PFSK-1 (cell line): ENCODE measurements at regions not wholly inside any gene's neighbourhood (a gene's known extent, or its start where the extent isn't known, plus 50 kb on each side); places are given as distances from the start of the nearest gene placed in this dataset.

Source experiments
- FOXP2 ChIP-seq: optimal IDR thresholded peaks from 2 replicates; pipeline ENCODE3; 2011; ENCODE audit warnings: borderline replicate concordance, control low read depth, inconsistent platforms; ENCODE audit not compliant: insufficient read depth; ENCODE audit errors: extremely low read length, extremely low read depth
- POLR2AphosphoS5 ChIP-seq: IDR thresholded peaks from 2 replicates; pipeline ENCODE4 v1.6.1; 2012; ENCODE audit warnings: low read depth, mild to moderate bottlenecking, control low read depth, low read length, moderate library complexity
- SIN3A ChIP-seq: IDR thresholded peaks from 2 replicates; pipeline ENCODE4 v1.6.1; 2012; ENCODE audit warnings: mild to moderate bottlenecking, low read length, moderate library complexity, borderline replicate concordance; ENCODE audit not compliant: insufficient read depth
- TAF1 ChIP-seq: IDR thresholded peaks from 2 replicates; pipeline ENCODE4 v1.6.1; 2012; ENCODE audit warnings: low read length, control low read depth, borderline replicate concordance; ENCODE audit not compliant: insufficient read depth
- TF ChIP-seq, protein P1 (sequence below), 2 experiments: IDR thresholded peaks; 2 replicates each; pipeline versions ENCODE4 v1.6.1 to v1.8.0; 2011 to 2012; ENCODE audit warnings: low read depth in 2 of 2, low read length in 2 of 2, control low read depth in 1 of 2, inconsistent platforms in 1 of 2, mild to moderate bottlenecking in 1 of 2, moderate library complexity in 1 of 2; ENCODE audit not compliant: insufficient read depth in 1 of 2

DNA sequence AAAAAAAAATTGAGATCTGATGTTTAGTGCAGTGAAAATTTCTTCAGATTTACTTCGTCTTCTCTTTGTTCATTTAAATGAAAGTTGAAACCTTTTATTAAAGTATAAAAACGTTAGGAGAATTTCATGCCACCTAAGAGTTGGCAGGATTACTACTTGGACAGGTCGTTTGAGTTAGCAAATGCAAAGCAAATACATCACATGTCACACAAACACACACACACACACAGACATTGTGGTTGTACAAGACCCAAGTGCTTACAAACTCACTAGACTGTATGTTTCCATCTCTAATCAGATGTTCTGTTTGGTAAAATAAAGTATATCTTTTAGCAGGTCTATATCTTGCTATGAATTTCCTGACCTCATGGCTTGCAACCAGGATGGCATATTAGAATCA, 185.6 kb upstream of the COX10 start:
- no peak for TF ChIP-seq TAF1
- TF ChIP-seq, protein P1, sequence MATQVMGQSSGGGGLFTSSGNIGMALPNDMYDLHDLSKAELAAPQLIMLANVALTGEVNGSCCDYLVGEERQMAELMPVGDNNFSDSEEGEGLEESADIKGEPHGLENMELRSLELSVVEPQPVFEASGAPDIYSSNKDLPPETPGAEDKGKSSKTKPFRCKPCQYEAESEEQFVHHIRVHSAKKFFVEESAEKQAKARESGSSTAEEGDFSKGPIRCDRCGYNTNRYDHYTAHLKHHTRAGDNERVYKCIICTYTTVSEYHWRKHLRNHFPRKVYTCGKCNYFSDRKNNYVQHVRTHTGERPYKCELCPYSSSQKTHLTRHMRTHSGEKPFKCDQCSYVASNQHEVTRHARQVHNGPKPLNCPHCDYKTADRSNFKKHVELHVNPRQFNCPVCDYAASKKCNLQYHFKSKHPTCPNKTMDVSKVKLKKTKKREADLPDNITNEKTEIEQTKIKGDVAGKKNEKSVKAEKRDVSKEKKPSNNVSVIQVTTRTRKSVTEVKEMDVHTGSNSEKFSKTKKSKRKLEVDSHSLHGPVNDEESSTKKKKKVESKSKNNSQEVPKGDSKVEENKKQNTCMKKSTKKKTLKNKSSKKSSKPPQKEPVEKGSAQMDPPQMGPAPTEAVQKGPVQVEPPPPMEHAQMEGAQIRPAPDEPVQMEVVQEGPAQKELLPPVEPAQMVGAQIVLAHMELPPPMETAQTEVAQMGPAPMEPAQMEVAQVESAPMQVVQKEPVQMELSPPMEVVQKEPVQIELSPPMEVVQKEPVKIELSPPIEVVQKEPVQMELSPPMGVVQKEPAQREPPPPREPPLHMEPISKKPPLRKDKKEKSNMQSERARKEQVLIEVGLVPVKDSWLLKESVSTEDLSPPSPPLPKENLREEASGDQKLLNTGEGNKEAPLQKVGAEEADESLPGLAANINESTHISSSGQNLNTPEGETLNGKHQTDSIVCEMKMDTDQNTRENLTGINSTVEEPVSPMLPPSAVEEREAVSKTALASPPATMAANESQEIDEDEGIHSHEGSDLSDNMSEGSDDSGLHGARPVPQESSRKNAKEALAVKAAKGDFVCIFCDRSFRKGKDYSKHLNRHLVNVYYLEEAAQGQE (IDR thresholded peaks at IDR 0.05; ENCODE audit: insufficient read depth in 1 of 2, low read depth in 2 of 2, low read length in 2 of 2) = no peak
- TF ChIP-seq FOXP2 = no peak
- no peak for TF ChIP-seq SIN3A
- TF ChIP-seq POLR2AphosphoS5 = no peak

DNA sequence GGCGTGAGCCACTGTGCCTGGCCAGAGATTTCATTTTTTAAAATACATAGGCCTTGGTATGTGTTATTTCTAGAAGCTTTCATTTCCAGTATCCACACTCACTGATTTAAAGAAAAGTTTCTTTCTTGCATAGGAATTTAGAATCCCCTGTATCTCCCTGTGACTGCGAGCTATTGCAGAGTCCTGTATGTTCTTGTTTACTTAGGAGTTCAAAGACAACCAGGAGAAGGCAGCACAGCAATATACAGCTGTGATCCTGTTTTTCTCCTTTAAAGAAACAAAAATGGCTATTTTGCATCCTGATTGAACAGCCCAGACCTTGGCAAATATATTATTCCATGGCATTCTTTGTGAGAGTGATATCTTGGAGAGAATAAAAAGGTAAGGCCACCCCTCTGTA, 185.0 kb upstream of the COX10 start:
- TF ChIP-seq SIN3A = no peak
- TF ChIP-seq FOXP2 = no peak
- no peak for TF ChIP-seq POLR2AphosphoS5
- TF ChIP-seq TAF1 = no peak
- TF ChIP-seq, protein P1 (IDR thresholded peaks at IDR 0.05; ENCODE audit: insufficient read depth in 1 of 2, low read depth in 2 of 2, low read length in 2 of 2) = no peak

DNA sequence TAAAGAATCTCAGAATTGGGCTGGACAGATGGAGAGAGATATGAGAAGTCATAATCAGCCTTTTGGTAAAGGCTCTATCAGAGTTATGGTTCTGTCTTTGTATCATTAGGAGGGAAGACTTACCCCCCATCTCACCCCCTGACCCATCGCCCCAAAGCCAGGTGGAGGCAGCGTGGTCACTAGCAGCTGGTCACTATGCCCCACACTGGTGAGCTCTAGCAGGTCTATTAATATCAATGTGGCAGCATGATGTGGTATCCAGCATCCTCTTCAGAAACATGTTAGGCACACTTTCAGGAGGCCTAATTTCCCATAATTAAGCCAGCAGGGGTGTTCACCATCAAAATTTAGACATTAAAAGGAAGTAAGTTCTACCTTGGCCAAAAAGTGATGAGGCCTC, 183.8 kb upstream of the COX10 start:
- no peak for TF ChIP-seq FOXP2

DNA sequence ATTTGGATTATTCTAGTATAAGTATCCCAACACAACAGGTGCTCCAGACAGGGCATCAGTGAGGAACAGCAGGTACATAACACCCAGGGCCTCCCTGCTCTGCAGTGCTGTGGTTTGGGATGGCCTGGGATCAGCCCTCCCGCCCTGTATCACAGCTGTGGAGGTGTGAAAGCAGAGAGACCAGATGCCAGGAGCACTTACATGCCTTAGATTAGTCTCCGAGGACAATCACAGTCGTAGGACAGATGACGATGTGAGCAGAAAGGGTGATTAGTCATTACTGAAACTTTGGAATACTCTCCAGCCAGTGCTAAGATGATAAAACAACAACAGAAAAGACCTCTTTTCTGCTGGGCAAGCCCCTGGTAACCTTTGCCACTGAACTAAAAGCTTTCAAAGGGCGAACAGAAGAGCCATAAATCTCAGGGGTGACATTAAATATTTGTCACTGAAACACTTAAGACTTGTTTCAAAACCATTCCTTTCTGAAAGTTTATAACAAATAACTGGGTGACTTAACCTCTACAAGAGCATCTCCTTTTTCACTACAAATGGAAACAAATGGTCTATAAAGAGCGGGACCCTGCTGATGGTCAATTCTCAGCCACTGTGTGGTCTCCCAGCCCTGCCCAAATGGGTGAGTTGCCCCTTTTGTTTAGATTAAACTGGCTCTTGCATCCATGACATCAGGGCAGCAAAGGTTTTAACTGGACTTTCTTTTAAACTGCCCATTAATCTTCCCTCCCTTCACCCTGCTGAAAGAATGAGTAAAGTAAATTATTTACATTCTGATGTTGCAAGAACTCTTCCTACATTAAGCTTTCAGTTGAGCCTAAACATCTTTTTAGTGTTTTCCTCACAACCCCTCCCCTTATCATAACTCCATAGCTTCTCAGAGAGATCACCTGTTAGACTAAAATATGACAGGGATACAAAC, 183.1 kb upstream of the COX10 start:
- TF ChIP-seq SIN3A (no peak), POLR2AphosphoS5 (no peak), TAF1 (no peak), FOXP2 (no peak)
- TF ChIP-seq, protein P1 (IDR thresholded peaks at IDR 0.05; ENCODE audit: insufficient read depth in 1 of 2, low read depth in 2 of 2, low read length in 2 of 2) = no peak

DNA sequence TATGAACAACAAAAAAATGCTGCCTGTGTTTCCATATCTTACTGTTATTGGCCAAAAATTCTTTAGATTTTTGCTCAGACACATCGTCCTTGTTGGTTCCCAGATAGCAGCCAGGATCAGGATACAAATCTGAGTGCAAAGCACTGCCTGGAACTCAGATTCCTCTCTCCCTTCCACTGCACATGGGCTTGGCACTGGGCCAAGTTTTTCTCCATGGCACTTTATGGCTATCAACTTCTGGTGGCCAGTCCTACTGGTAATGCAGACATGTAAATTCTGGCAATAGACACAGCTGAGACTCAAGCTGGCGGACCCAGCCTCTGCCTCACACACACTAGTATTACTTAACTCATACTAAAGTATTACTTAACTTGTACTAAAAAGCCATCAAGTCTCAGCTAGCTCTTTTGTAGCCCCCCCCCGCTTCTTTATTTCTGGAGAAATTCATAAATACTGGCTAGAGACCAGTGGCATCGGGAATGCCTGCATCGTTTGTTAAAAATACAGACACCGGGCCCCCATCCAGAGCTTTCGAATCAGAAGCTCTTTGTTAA, 181.2 kb upstream of the COX10 start:
- TF ChIP-seq TAF1 = no peak
- TF ChIP-seq, protein P1 (IDR thresholded peaks at IDR 0.05; ENCODE audit: insufficient read depth in 1 of 2, low read depth in 2 of 2, low read length in 2 of 2) = no peak
- TF ChIP-seq POLR2AphosphoS5 = no peak
- TF ChIP-seq SIN3A = no peak
- TF ChIP-seq FOXP2 = no peak
